SK-N-SH (cell line): ENCODE measurements at regions not wholly inside any gene's neighbourhood (a gene's known extent, or its start where the extent isn't known, plus 50 kb on each side); places are given as distances from the start of the nearest gene placed in this dataset.

Experiments used
- CTCF ChIA-PET: fragments of 300-600, 350-600 bp; formaldehyde crosslinking; extraction: SDS; loops from one replicate; lab custom pipeline; 2021; lab: Yijun Ruan, JAX
- POLR2A ChIA-PET: fragments of 350-600 bp; sonication (Branson Sonifier 250); formaldehyde crosslinking; extraction: SDS; loops from one replicate; lab custom pipeline; 2020; ENCODE audit warnings: antibody characterized with exemption, inconsistent platforms; lab: Yijun Ruan, JAX
- DNase-seq: peaks from one replicate; pipeline ENCODE4 v3.0.0; 2012
- H2AFZ ChIP-seq: fragments of 200-600 bp; sonication (generic); 2 replicates; pipeline ENCODE4 v1.8.1; 2016; ENCODE audit warnings: antibody characterized with exemption, mild to moderate bottlenecking, low read depth
- H3F3A ChIP-seq: fragments of 200-600 bp; sonication (generic); replicated peaks from 2 replicates; pipeline ENCODE3; 2016; ENCODE audit warnings: antibody characterized with exemption, mild to moderate bottlenecking; ENCODE audit not compliant: insufficient read depth
- H3K27ac ChIP-seq, 2 experiments: fragments of 200-500 bp in 1 of 2; fragments of 200-600 bp in 1 of 2; sonication (Bioruptor generic) in 1 of 2; sonication (generic), shearing (Covaris generic) in 1 of 2; 2 replicates each; pipeline versions ENCODE4 v1.5.1 to v1.6.1; 2014 to 2016; ENCODE audit warnings: low read depth in 2 of 2, inconsistent platforms in 1 of 2, low read length in 1 of 2, mild to moderate bottlenecking in 1 of 2, mixed read lengths in 1 of 2
- H3K27me3 ChIP-seq: fragments of 200-600 bp; sonication (generic), shearing (Covaris generic); 2 replicates; pipeline ENCODE4 v1.6.1; 2016; ENCODE audit warnings: mixed run types; ENCODE audit not compliant: insufficient read depth
- H3K36me3 ChIP-seq, 2 experiments: fragments of 200-500 bp in 1 of 2; fragments of 200-600 bp in 1 of 2; sonication (Bioruptor generic) in 1 of 2; sonication (generic) in 1 of 2; replicated peaks in 1 of 2; 2 replicates each; pipeline versions ENCODE3 to v1.5.1; 2014 to 2016; ENCODE audit warnings: low read length in 1 of 2, mild to moderate bottlenecking in 1 of 2; ENCODE audit not compliant: insufficient read depth in 2 of 2, control insufficient read depth in 1 of 2
- H3K4me1 ChIP-seq, 2 experiments: fragments of 200-500 bp in 1 of 2; fragments of 200-600 bp in 1 of 2; sonication (Bioruptor generic) in 1 of 2; sonication (generic), shearing (Covaris generic) in 1 of 2; 2 replicates each; pipeline versions ENCODE4 v1.5.1 to v1.6.1; 2014 to 2016; ENCODE audit warnings: low read depth in 1 of 2, low read length in 1 of 2, mixed run types in 1 of 2; ENCODE audit not compliant: insufficient read depth in 2 of 2, control insufficient read depth in 1 of 2
- H3K4me2 ChIP-seq: fragments of 200-600 bp; sonication (generic), shearing (Covaris generic); 2 replicates; pipeline ENCODE4 v1.6.1; 2017; ENCODE audit warnings: mixed run types
- H3K4me3 ChIP-seq, 2 experiments: fragments of 200-500 bp in 1 of 2; fragments of 200-600 bp in 1 of 2; sonication (Bioruptor generic) in 1 of 2; sonication (generic), shearing (Covaris generic) in 1 of 2; 2 replicates each; pipeline versions ENCODE4 v1.5.1 to v1.8.1; 2014 to 2016; ENCODE audit warnings: low read depth in 2 of 2, inconsistent platforms in 1 of 2, low read length in 1 of 2, mild to moderate bottlenecking in 1 of 2, mixed read lengths in 1 of 2, moderate library complexity in 1 of 2
- H3K79me2 ChIP-seq: fragments of 200-600 bp; sonication (generic); 2 replicates; pipeline ENCODE4 v1.8.1; 2017; ENCODE audit warnings: mild to moderate bottlenecking; ENCODE audit not compliant: insufficient read depth
- H3K9ac ChIP-seq: fragments of 200-600 bp; sonication (generic); 2 replicates; pipeline ENCODE4 v1.6.1; 2017; ENCODE audit warnings: mixed run types
- H3K9me2 ChIP-seq: fragments of 200-600 bp; sonication (generic); 2 replicates; pipeline ENCODE4 v1.6.1; 2017; ENCODE audit warnings: mixed run types
- H3K9me3 ChIP-seq: fragments of 200-600 bp; sonication (generic); 2 replicates; pipeline ENCODE4 v1.6.1; 2017; ENCODE audit warnings: mixed run types, mild to moderate bottlenecking, moderate library complexity
- H4K20me1 ChIP-seq: fragments of 200-600 bp; sonication (generic); 2 replicates; pipeline ENCODE4 v1.6.1; 2017; ENCODE audit warnings: mild to moderate bottlenecking, mixed run types; ENCODE audit not compliant: insufficient read depth
- ELF1 ChIP-seq: IDR thresholded peaks from 2 replicates; pipeline ENCODE4 v1.4.0; 2012
- FOSL2 ChIP-seq: IDR thresholded peaks from 2 replicates; pipeline ENCODE4 v1.4.0; 2012; ENCODE audit warnings: low read depth, mild to moderate bottlenecking, moderate library complexity, borderline replicate concordance
- FOXJ3 ChIP-seq: sonication (generic); formaldehyde crosslinking; IDR thresholded peaks from 2 replicates; pipeline ENCODE4 v1.5.1; 2020; ENCODE audit warnings: mild to moderate bottlenecking, missing genetic modification reagents
- FOXM1 ChIP-seq: IDR thresholded peaks from 2 replicates; pipeline ENCODE4 v1.4.0; 2012; ENCODE audit warnings: low read depth, mild to moderate bottlenecking
- GATA2 ChIP-seq: sonication (generic); formaldehyde crosslinking; IDR thresholded peaks from 2 replicates; pipeline ENCODE4 v1.5.0; 2020; ENCODE audit warnings: mild to moderate bottlenecking, missing genetic modification reagents
- JUND ChIP-seq: IDR thresholded peaks from 2 replicates; pipeline ENCODE4 v1.4.0; 2012
- MEF2A ChIP-seq: IDR thresholded peaks from 2 replicates; pipeline ENCODE4 v1.4.0; 2012; ENCODE audit warnings: low read depth, borderline replicate concordance
- MXI1 ChIP-seq: IDR thresholded peaks from 2 replicates; pipeline ENCODE4 v1.6.1; 2012; ENCODE audit warnings: mild to moderate bottlenecking, low read depth, low read length, improper control_type of control experiment
- NFIC ChIP-seq: IDR thresholded peaks from 2 replicates; pipeline ENCODE4 v1.4.0; 2012; ENCODE audit warnings: borderline replicate concordance
- NRF1 ChIP-seq: IDR thresholded peaks from 2 replicates; pipeline ENCODE4 v1.6.1; 2012; ENCODE audit warnings: low read depth, mild to moderate bottlenecking, low read length
- POLR2AphosphoS5 ChIP-seq: IDR thresholded peaks from 2 replicates; pipeline ENCODE4 v1.6.1; 2012; ENCODE audit warnings: low read depth, low read length
- RCOR1 ChIP-seq: fragments of 150-350 bp; IDR thresholded peaks from 2 replicates; pipeline ENCODE4 v1.6.1; 2017; ENCODE audit warnings: antibody characterized with exemption, low read length
- REST ChIP-seq: IDR thresholded peaks from 2 replicates; pipeline ENCODE4 v1.6.1; 2012; ENCODE audit warnings: mild to moderate bottlenecking, low read depth, low read length, moderate library complexity
- RXRA ChIP-seq: IDR thresholded peaks from 2 replicates; pipeline ENCODE4 v1.4.0; 2012; ENCODE audit warnings: low read depth, mild to moderate bottlenecking, borderline replicate concordance
- SIN3A ChIP-seq: IDR thresholded peaks from 2 replicates; pipeline ENCODE4 v1.6.1; 2012; ENCODE audit warnings: low read depth, mild to moderate bottlenecking, low read length, moderate library complexity, borderline replicate concordance
- TAF1 ChIP-seq: IDR thresholded peaks from 2 replicates; pipeline ENCODE4 v1.6.1; 2012; ENCODE audit warnings: low read depth, mild to moderate bottlenecking, low read length, moderate library complexity, borderline replicate concordance
- TCF12 ChIP-seq: IDR thresholded peaks from 2 replicates; pipeline ENCODE4 v1.4.0; 2012
- USF1 ChIP-seq: IDR thresholded peaks from 2 replicates; pipeline ENCODE4 v1.4.0; 2012; ENCODE audit warnings: low read depth, borderline replicate concordance
- WGBS: methylation state at CpG from one replicate; pipeline ENCODE4 v1.1.6; 2017; ENCODE audit warnings: low lambda C conversion rate; 5-methylcytosine and 5-hydroxymethylcytosine counted together
- TF ChIP-seq, protein P1 (sequence below): IDR thresholded peaks from 2 replicates; pipeline ENCODE4; 2012

- WGBS: 84% methylated on average over 6 of the region's 6 CpGs
- CTCF ChIA-PET: interaction anchor here (0.7 to 5.0 kb wide), 4 partner anchors 10 to 799 kb away, joined by 3 to 27 read pairs (median 17); no protein-coding TSS in a partner anchor
- no peak for DNase-seq
Measured at GRCh38 chr7:85840554-85840953, 653.7 kb upstream of the SEMA3D start.

More at GRCh38 chr7:85840554-85840953, 653.7 kb upstream of the SEMA3D start:
- Histone ChIP-seq H3K27ac (no peak overlapping the region), H3K27me3 (no peaks in the 10 kb centered on the region), H3K36me3 (no peaks in the 10 kb centered on the region), H3K9me3 (no peaks in the 10 kb centered on the region), H3K4me2 (no peak overlapping the region), H3K79me2 (no peaks in the 10 kb centered on the region), H4K20me1 (no peaks in the 10 kb centered on the region), H2AFZ (no peak overlapping the region), H3F3A (no peaks in the 10 kb centered on the region), H3K4me1 (no peaks in the 10 kb centered on the region), H3K9me2 (no peaks in the 10 kb centered on the region; the same call in 1 of the 2 replicates), H3K4me3 (no peak overlapping the region), H3K9ac (no peak overlapping the region)
- TF ChIP-seq, protein P1, sequence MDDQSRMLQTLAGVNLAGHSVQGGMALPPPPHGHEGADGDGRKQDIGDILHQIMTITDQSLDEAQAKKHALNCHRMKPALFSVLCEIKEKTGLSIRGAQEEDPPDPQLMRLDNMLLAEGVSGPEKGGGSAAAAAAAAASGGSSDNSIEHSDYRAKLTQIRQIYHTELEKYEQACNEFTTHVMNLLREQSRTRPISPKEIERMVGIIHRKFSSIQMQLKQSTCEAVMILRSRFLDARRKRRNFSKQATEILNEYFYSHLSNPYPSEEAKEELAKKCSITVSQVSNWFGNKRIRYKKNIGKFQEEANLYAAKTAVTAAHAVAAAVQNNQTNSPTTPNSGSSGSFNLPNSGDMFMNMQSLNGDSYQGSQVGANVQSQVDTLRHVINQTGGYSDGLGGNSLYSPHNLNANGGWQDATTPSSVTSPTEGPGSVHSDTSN: no peak
- TF ChIP-seq ELF1 (no peak), RXRA (no peak), MEF2A (no peak), MXI1 (no peak), NFIC (no peak), FOXJ3 (no peak), RCOR1 (no peak), TCF12 (no peak), POLR2AphosphoS5 (no peak), SIN3A (no peak), JUND (no peak), NRF1 (no peak), FOSL2 (no peak), REST (no peak), TAF1 (no peak), USF1 (no peak), GATA2 (CRISPR knock-in tag) (no peak), FOXM1 (no peak)
- POLR2A ChIA-PET: no interaction called here
